Loucy (cell line): ENCODE measurements at regions not wholly inside any gene's neighbourhood (a gene's known extent, or its start where the extent isn't known, plus 50 kb on each side); places are given as distances from the start of the nearest gene placed in this dataset.

ENCODE experiments used
- H2AFZ ChIP-seq: fragments of 200-600 bp; sonication (generic); 2 replicates; pipeline ENCODE4 v1.6.0; 2016; ENCODE audit warnings: antibody characterized with exemption, mild to moderate bottlenecking, low read length, moderate library complexity
- H3F3A ChIP-seq: fragments of 200-600 bp; 2 replicates; pipeline ENCODE4 v1.6.0; 2016; ENCODE audit warnings: antibody characterized with exemption, low read depth, mild to moderate bottlenecking
- H3K27me3 ChIP-seq: fragments of 200-600 bp; sonication (generic); 2 replicates; pipeline ENCODE4 v1.6.1; 2014; ENCODE audit warnings: low read length, mild to moderate bottlenecking; ENCODE audit not compliant: insufficient read depth, poor library complexity, severe bottlenecking
- H3K36me3 ChIP-seq: fragments of 200-600 bp; sonication (generic); 2 replicates; pipeline ENCODE4 v1.6.1; 2016; ENCODE audit warnings: low read length; ENCODE audit not compliant: insufficient read depth
- H3K4me1 ChIP-seq: fragments of 200-600 bp; sonication (generic); 2 replicates; pipeline ENCODE4 v1.5.1; 2014; ENCODE audit warnings: low read length, mild to moderate bottlenecking; ENCODE audit not compliant: insufficient read depth, poor library complexity, severe bottlenecking
- H3K4me2 ChIP-seq: fragments of 200-600 bp; sonication (generic); 2 replicates; pipeline ENCODE4 v1.6.0; 2014; ENCODE audit warnings: antibody characterized with exemption, low read length, low read depth, mild to moderate bottlenecking; ENCODE audit not compliant: poor library complexity, severe bottlenecking
- H3K4me3 ChIP-seq: fragments of 200-600 bp; sonication (generic); 2 replicates; pipeline ENCODE4 v1.5.1; 2014; ENCODE audit warnings: low read length, mild to moderate bottlenecking, mixed read lengths; ENCODE audit not compliant: poor library complexity, severe bottlenecking
- H3K79me2 ChIP-seq: fragments of 200-600 bp; sonication (generic); 2 replicates; pipeline ENCODE4 v1.6.1; 2014; ENCODE audit warnings: low read length; ENCODE audit not compliant: insufficient read depth
- H3K9ac ChIP-seq: fragments of 200-600 bp; sonication (generic); 2 replicates; pipeline ENCODE4 v1.6.0; 2014; ENCODE audit warnings: mild to moderate bottlenecking, low read depth, low read length, moderate library complexity; ENCODE audit not compliant: poor library complexity, severe bottlenecking
- H3K9me2 ChIP-seq: fragments of 200-600 bp; sonication (generic); replicated peaks from 2 replicates; pipeline ENCODE4 v1.6.1; 2016; ENCODE audit warnings: low read depth, low read length, mixed read lengths
- H3K9me3 ChIP-seq: fragments of 200-600 bp; sonication (generic); 2 replicates; pipeline ENCODE4 v1.6.1; 2014; ENCODE audit warnings: mild to moderate bottlenecking, antibody characterized with exemption, low read length, low read depth; ENCODE audit not compliant: insufficient read depth
- H4K20me1 ChIP-seq: fragments of 200-600 bp; sonication (generic); 2 replicates; pipeline ENCODE4 v1.6.0; 2014; ENCODE audit warnings: antibody characterized with exemption, low read length, mild to moderate bottlenecking; ENCODE audit not compliant: insufficient read depth, poor library complexity, severe bottlenecking
- EZH2phosphoT487 ChIP-seq: fragments of 200-600 bp; IDR thresholded peaks from 2 replicates; pipeline ENCODE4 v1.6.1; 2018; ENCODE audit warnings: antibody characterized with exemption, mild to moderate bottlenecking, moderate library complexity, borderline replicate concordance
- TF ChIP-seq, protein P1 (sequence below): fragments of 200-600 bp; sonication (generic); conservative IDR thresholded peaks from 2 replicates; pipeline ENCODE4 v1.5.1; 2014; ENCODE audit warnings: mild to moderate bottlenecking, antibody characterized with exemption, low read length

DNA sequence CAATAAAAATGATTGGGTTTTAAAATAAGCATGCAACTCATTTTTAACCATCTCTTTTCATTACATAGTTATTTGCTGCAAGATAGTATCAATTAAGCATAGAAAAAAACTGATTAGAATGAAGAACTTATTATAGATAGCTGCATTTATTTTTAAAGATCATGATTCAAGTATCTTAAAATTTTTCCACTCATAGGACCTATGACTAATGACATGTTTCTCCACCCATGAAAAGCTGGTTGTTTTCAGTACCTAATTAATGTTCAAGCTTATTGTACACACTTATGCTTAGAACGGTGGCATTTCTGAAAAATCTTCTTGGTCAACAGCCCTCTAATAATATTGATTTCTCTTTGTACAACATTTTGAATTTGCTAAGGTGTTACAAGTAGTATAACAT is 193.5 kb upstream of the PITX2 start:
- Histone ChIP-seq H3F3A (no peaks in the 10 kb centered on the region), H3K4me2 (no peak overlapping the region), H4K20me1 (no peaks in the 10 kb centered on the region), H3K4me1 (peaks cover 6% of the 10 kb centered on the region), H3K9ac (no peak overlapping the region), H3K27me3 (no peaks in the 10 kb centered on the region), H3K79me2 (no peaks in the 10 kb centered on the region), H3K9me2 (no peaks in the 10 kb centered on the region), H3K4me3 (no peak overlapping the region), H3K9me3 (no peaks in the 10 kb centered on the region), H3K36me3 (no peaks in the 10 kb centered on the region), H2AFZ (no peak overlapping the region)
- TF ChIP-seq, protein P1, sequence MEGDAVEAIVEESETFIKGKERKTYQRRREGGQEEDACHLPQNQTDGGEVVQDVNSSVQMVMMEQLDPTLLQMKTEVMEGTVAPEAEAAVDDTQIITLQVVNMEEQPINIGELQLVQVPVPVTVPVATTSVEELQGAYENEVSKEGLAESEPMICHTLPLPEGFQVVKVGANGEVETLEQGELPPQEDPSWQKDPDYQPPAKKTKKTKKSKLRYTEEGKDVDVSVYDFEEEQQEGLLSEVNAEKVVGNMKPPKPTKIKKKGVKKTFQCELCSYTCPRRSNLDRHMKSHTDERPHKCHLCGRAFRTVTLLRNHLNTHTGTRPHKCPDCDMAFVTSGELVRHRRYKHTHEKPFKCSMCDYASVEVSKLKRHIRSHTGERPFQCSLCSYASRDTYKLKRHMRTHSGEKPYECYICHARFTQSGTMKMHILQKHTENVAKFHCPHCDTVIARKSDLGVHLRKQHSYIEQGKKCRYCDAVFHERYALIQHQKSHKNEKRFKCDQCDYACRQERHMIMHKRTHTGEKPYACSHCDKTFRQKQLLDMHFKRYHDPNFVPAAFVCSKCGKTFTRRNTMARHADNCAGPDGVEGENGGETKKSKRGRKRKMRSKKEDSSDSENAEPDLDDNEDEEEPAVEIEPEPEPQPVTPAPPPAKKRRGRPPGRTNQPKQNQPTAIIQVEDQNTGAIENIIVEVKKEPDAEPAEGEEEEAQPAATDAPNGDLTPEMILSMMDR: no peak
- TF ChIP-seq EZH2phosphoT487: no peak

DNA sequence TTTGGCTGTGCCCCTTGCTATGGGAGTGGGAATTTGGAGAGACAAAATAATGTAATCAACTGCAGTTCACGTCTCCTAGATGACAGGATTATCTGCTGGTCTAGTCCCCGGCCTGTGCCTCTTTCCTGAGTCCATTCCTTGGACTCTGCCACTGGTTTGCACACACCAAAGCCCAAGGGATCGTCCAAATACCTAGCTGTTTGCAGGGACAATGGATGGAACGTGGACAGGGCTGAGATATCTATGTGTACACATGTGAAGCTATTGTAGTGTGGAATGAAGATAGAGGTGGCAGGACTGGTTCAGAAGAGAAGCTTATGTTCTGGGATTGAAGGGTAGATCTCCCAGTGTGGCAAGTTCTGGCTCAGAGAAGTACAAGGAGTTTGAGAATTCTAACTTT is 198.3 kb upstream of the PITX2 start:
- no peak overlapping the region for H2AFZ ChIP-seq
- no peaks in the 10 kb centered on the region for H3K9me2 ChIP-seq
- no peak for TF ChIP-seq EZH2phosphoT487
- TF ChIP-seq, protein P1: no peak
- H4K20me1 ChIP-seq: no peaks in the 10 kb centered on the region
- H3K4me3 ChIP-seq: no peak overlapping the region
- H3K9ac ChIP-seq: no peak overlapping the region
- no peak overlapping the region for H3K4me2 ChIP-seq
- no peaks in the 10 kb centered on the region for H3K79me2 ChIP-seq
- H3K4me1 ChIP-seq: peaks cover 6% of the 10 kb centered on the region
- H3K27me3 ChIP-seq: no peaks in the 10 kb centered on the region
- no peaks in the 10 kb centered on the region for H3K9me3 ChIP-seq
- H3K36me3 ChIP-seq: no peaks in the 10 kb centered on the region
- no peaks in the 10 kb centered on the region for H3F3A ChIP-seq

DNA sequence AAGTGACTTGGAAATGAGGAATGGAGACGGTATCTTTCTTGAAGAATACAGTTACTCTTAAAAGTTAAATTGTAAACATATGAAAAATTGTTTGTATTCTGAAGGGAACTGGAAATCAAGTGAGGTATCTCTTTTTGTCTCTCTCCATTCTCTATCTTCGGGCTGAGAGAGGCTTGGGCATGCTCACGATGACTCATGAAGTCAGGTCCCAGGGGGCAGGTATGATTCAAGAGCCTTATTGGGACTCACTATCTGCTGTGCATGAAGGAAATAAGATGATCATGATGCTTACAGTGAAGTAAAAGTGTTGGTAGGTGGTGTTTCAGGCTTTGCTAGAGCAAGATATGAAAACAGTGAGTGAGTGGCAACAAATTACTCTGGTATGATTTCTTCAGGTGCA is 200.4 kb upstream of the PITX2 start:
- Histone ChIP-seq H2AFZ (no peak overlapping the region), H3K9me3 (no peaks in the 10 kb centered on the region), H3K4me1 (no peaks in the 10 kb centered on the region), H4K20me1 (no peaks in the 10 kb centered on the region), H3K36me3 (no peaks in the 10 kb centered on the region), H3K4me3 (no peak overlapping the region), H3K4me2 (no peak overlapping the region), H3K79me2 (no peaks in the 10 kb centered on the region), H3K27me3 (no peaks in the 10 kb centered on the region), H3K9ac (no peak overlapping the region), H3F3A (no peaks in the 10 kb centered on the region), H3K9me2 (no peaks in the 10 kb centered on the region)
- TF ChIP-seq EZH2phosphoT487: no peak
- TF ChIP-seq, protein P1: no peak
